ENCODE measurements at regions not wholly inside any gene's neighbourhood (a gene's known extent, or its start where the extent isn't known, plus 50 kb on each side); places are given as distances from the start of the nearest gene placed in this dataset.

GRCh38 chr20:20992686-20993360, 113.3 kb downstream of the LINC00237 start:
- DNase-seq, result no peak

GRCh38 chr20:20992277-20992676, 113.9 kb downstream of the LINC00237 start:
- DNase-seq, result no peak

GRCh38 chr20:20989081-20989480, 117.1 kb downstream of the LINC00237 start:
- DNase-seq, result no peak

- no peak for DNase-seq
Measured at GRCh38 chr20:20979934-20980333, 126.2 kb downstream of the LINC00237 start.

- DNase-seq, result no peak
Measured at GRCh38 chr20:20977786-20978185, 128.4 kb downstream of the LINC00237 start.

- DNase-seq, result no peak
Measured at GRCh38 chr20:20972490-20972889, 133.7 kb downstream of the LINC00237 start.

- DNase-seq, result no peak
Measured at GRCh38 chr20:20971810-20972209, 134.3 kb downstream of the LINC00237 start.

GRCh38 chr20:20970841-20971240, 135.3 kb downstream of the LINC00237 start:
- no peak for DNase-seq

- no peak for DNase-seq
Measured at GRCh38 chr20:20969701-20970280, 136.4 kb downstream of the LINC00237 start.

- no peak for DNase-seq
Measured at GRCh38 chr20:20967564-20968184, 138.5 kb downstream of the LINC00237 start.

GRCh38 chr20:20966171-20966570, 140.0 kb downstream of the LINC00237 start:
- no peak for DNase-seq

- DNase-seq, result no peak
Measured at GRCh38 chr20:20959031-20959755, 147.0 kb downstream of the LINC00237 start.

GRCh38 chr20:20956513-20956931, 149.6 kb downstream of the LINC00237 start:
- no peak for DNase-seq

- DNase-seq, result no peak
Measured at GRCh38 chr20:20955892-20956291, 150.3 kb downstream of the LINC00237 start.

GRCh38 chr20:20953738-20954618, 152.2 kb downstream of the LINC00237 start:
- DNase-seq, result no peak

- DNase-seq, result no peak
Measured at GRCh38 chr20:20950620-20951019, 155.5 kb downstream of the LINC00237 start.

GRCh38 chr20:20946122-20946759, 159.9 kb downstream of the LINC00237 start:
- no peak for DNase-seq

GRCh38 chr20:20941468-20941889, 164.7 kb downstream of the LINC00237 start:
- DNase-seq, result no peak

GRCh38 chr20:20939006-20939405, 167.2 kb downstream of the LINC00237 start:
- DNase-seq, result no peak

GRCh38 chr20:20938599-20938998, 167.6 kb downstream of the LINC00237 start:
- no peak for DNase-seq

- no peak for DNase-seq
Measured at GRCh38 chr20:20938131-20938530, 168.0 kb downstream of the LINC00237 start.
